Ishikawa (cell line): ENCODE measurements at regions not wholly inside any gene's neighbourhood (a gene's known extent, or its start where the extent isn't known, plus 50 kb on each side); places are given as distances from the start of the nearest gene placed in this dataset.
A peak's percentile ranks its signal among the peaks of the same experiment; 100 is the strongest.

Experiments used
- CEBPB ChIP-seq: IDR thresholded peaks from 2 replicates; pipeline ENCODE4 v1.6.1; 2012
- CREB1 ChIP-seq: IDR thresholded peaks from 2 replicates; pipeline ENCODE4 v1.6.1; 2012; ENCODE audit warnings: low read depth
- EGR1 ChIP-seq: IDR thresholded peaks from 2 replicates; pipeline ENCODE4 v1.6.1; 2012
- EP300 ChIP-seq: IDR thresholded peaks from 2 replicates; pipeline ENCODE4 v1.6.1; 2012; ENCODE audit warnings: borderline replicate concordance
- FOXM1 ChIP-seq: IDR thresholded peaks from 2 replicates; pipeline ENCODE4 v1.6.1; 2012; ENCODE audit warnings: low read depth, borderline replicate concordance
- NFIC ChIP-seq: IDR thresholded peaks from 2 replicates; pipeline ENCODE4 v1.6.1; 2012
- RAD21 ChIP-seq: IDR thresholded peaks from 2 replicates; pipeline ENCODE4 v1.6.1; 2012; ENCODE audit warnings: low read depth
- TAF1 ChIP-seq: IDR thresholded peaks from 2 replicates; pipeline ENCODE4 v1.6.1; 2012; ENCODE audit warnings: low read depth, mild to moderate bottlenecking
- TCF12 ChIP-seq: IDR thresholded peaks from 2 replicates; pipeline ENCODE4 v1.6.1; 2012; ENCODE audit warnings: low read depth
- TEAD4 ChIP-seq: IDR thresholded peaks from 2 replicates; pipeline ENCODE4 v1.6.1; 2012
- YY1 ChIP-seq: IDR thresholded peaks from 2 replicates; pipeline ENCODE4 v1.6.1; 2012; ENCODE audit warnings: low read depth
- ZBTB7A ChIP-seq: IDR thresholded peaks from 2 replicates; pipeline ENCODE4 v1.6.1; 2012; ENCODE audit warnings: low read depth
- TF ChIP-seq, protein P1 (sequence below): IDR thresholded peaks from 2 replicates; pipeline ENCODE4 v1.6.1; 2012; ENCODE audit warnings: low read depth, mild to moderate bottlenecking
- TF ChIP-seq, protein P2 (sequence below): IDR thresholded peaks from 2 replicates; pipeline ENCODE4 v1.6.1; 2012
- TF ChIP-seq, protein P3 (sequence below): IDR thresholded peaks from 2 replicates; pipeline ENCODE4 v1.6.1; 2012

DNA sequence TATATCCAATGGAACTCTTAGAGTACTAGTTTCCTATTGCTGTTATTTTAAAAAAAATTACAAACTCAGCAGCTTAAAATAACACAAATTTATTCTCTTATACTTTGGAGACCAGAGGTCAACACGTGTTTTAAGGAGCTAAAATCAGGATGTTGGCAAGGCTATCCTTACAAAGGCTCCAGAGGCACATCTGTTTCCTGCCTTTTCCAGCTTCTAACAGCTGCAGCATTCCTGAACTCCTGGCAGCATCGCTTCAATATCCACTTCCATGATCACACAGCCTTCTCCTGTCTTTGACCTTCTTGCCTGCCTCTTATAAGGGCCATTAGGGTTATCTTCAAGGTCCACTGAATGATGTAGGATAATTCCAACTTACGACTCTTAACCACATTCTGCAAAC is 92.2 kb upstream of the CCNG1 start:
- TF ChIP-seq RAD21 (no peak), EP300 (no peak), FOXM1 (no peak), TAF1 (no peak), CEBPB (no peak), EGR1 (no peak), NFIC (no peak), CREB1 (no peak), TEAD4 (no peak)
- TF ChIP-seq, protein P1, sequence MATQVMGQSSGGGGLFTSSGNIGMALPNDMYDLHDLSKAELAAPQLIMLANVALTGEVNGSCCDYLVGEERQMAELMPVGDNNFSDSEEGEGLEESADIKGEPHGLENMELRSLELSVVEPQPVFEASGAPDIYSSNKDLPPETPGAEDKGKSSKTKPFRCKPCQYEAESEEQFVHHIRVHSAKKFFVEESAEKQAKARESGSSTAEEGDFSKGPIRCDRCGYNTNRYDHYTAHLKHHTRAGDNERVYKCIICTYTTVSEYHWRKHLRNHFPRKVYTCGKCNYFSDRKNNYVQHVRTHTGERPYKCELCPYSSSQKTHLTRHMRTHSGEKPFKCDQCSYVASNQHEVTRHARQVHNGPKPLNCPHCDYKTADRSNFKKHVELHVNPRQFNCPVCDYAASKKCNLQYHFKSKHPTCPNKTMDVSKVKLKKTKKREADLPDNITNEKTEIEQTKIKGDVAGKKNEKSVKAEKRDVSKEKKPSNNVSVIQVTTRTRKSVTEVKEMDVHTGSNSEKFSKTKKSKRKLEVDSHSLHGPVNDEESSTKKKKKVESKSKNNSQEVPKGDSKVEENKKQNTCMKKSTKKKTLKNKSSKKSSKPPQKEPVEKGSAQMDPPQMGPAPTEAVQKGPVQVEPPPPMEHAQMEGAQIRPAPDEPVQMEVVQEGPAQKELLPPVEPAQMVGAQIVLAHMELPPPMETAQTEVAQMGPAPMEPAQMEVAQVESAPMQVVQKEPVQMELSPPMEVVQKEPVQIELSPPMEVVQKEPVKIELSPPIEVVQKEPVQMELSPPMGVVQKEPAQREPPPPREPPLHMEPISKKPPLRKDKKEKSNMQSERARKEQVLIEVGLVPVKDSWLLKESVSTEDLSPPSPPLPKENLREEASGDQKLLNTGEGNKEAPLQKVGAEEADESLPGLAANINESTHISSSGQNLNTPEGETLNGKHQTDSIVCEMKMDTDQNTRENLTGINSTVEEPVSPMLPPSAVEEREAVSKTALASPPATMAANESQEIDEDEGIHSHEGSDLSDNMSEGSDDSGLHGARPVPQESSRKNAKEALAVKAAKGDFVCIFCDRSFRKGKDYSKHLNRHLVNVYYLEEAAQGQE: no peak

DNA sequence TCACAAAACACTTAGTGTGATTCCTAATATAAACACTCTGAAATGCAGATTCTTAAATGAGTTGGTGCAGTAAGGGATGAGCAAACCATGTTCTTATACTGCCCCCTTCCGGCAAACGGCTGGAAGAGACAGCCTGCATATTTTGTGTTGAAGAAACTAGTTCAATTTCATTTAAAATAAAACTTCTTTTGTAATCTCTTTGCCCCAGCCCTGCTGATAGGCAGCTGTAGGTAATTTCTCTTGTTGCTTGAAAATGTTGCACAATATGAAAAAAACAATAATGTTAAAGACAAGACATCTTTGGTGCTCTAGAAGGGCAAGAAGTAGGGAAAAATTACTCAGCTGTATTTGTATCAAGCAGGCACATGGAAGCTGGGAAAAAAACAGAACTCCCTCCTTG is 89.7 kb upstream of the CCNG1 start:
- TF ChIP-seq EP300: no peak
- TF ChIP-seq RAD21: peak; percentile 86
- no peak for TF ChIP-seq TAF1
- TF ChIP-seq, protein P2, sequence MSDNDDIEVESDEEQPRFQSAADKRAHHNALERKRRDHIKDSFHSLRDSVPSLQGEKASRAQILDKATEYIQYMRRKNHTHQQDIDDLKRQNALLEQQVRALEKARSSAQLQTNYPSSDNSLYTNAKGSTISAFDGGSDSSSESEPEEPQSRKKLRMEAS: no peak
- TF ChIP-seq TCF12: no peak
- TF ChIP-seq, protein P1: no peak
- TF ChIP-seq CEBPB: no peak
- no peak for TF ChIP-seq NFIC

DNA sequence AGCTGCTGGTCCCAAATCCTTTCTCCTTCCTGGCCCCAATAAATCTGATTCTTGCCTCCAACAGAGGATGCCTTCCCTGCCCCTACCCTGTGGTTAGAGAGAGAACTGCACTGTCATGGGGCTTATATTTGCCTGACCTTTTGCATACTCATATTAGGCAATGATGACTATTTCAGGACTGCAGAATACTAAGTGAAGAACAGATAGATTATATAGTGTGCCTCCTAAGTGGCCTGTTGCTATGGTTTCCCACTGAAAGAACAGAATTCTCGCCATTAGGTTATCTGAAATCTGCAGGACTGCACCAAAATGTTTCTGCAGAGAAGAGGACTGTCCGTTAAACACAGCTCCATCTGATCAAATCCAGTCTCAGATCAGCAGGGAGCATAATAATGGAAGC is 87.3 kb upstream of the CCNG1 start:
- no peak for TF ChIP-seq TEAD4
- TF ChIP-seq, protein P3, sequence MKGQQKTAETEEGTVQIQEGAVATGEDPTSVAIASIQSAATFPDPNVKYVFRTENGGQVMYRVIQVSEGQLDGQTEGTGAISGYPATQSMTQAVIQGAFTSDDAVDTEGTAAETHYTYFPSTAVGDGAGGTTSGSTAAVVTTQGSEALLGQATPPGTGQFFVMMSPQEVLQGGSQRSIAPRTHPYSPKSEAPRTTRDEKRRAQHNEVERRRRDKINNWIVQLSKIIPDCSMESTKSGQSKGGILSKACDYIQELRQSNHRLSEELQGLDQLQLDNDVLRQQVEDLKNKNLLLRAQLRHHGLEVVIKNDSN: no peak
- TF ChIP-seq CEBPB: no peak
- no peak for TF ChIP-seq ZBTB7A
- TF ChIP-seq CREB1: no peak
- no peak for TF ChIP-seq EGR1
- TF ChIP-seq FOXM1: no peak
- no peak for TF ChIP-seq EP300

DNA sequence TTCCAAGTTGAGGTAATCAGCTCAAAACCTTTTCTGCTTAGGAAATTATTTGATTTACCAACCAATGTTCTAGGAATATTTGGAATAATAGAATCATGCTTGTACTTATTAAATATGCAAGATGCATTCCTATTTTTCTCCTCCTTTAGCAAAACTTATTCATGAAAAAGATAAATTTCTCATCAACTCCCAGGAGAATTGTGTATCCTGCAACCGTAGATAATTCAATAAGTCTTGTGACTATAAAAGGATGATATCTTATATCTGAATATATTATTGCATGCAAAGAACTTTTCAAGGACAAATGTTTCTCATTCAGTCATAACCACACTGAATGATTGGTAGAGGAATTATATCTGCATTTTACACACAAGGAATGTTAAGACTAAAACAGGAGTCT is 84.9 kb upstream of the CCNG1 start:
- no peak for TF ChIP-seq ZBTB7A
- TF ChIP-seq, protein P1: no peak

DNA sequence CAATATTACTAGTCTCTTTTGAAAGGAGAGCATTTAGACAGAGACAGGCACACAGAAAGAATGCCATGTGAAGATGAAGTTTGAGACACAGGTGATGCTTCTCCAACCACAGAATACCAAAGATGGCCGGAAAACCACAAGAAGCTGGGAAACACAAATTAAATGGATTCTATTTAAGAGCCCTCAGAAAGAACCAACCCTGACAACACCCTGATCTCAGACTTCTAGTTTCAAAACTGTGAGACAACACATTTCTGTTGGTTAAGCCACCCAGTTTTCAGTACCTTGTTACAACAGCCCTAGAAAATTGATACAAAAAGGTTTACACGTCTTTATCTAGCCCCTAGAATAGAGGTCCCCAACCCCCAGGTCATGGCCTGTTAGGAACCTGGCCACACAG is 79.8 kb upstream of the CCNG1 start:
- TF ChIP-seq FOXM1 (no peak), CREB1 (no peak), EGR1 (no peak), TAF1 (no peak), YY1 (no peak), TCF12 (no peak), CEBPB (no peak), TEAD4 (no peak), EP300 (no peak), RAD21 (no peak), NFIC (no peak)
- TF ChIP-seq, protein P1: no peak
- TF ChIP-seq, protein P2: no peak
- TF ChIP-seq, protein P3: no peak
